Sigmoid colon (tissue), 6 donors: ENCODE measurements at regions not wholly inside any gene's neighbourhood (a gene's known extent, or its start where the extent isn't known, plus 50 kb on each side); places are given as distances from the start of the nearest gene placed in this dataset.
"Not testable (repeated sequence)": the region's sequence is repeated elsewhere in the genome, so short reads cannot be mapped to it uniquely, and the experiment has no call there.

Experiments used
- DNase-seq: peaks from one replicate; pipeline ENCODE4 v3.0.0-alpha.2; 2019
- H3K27ac ChIP-seq, 4 donors: fragments of 200-600 bp; sonication (generic); one replicate each; pipeline ENCODE4 v1.5.1; 2016 to 2019; ENCODE audit warnings: mild to moderate bottlenecking in 1 of 4
- H3K27me3 ChIP-seq, 3 donors: fragments of 200-600 bp; sonication (generic); one replicate each; pipeline ENCODE4 v1.5.1; 2019; ENCODE audit warnings: mild to moderate bottlenecking in 1 of 3
- H3K36me3 ChIP-seq, 4 donors: fragments of 200-600 bp; sonication (generic); one replicate each; pipeline ENCODE4 v1.5.1; 2016 to 2019
- H3K4me1 ChIP-seq, 4 donors: fragments of 200-600 bp; sonication (generic); one replicate each; pipeline ENCODE4 v1.5.1; 2017 to 2019
- H3K4me3 ChIP-seq, 4 donors: fragments of 200-600 bp; sonication (generic); one replicate each; pipeline ENCODE4 v1.5.1; 2017 to 2019; ENCODE audit warnings: mild to moderate bottlenecking in 2 of 4, moderate library complexity in 1 of 4
- H3K9me3 ChIP-seq, 4 donors: fragments of 200-600 bp in 3 of 4; sonication (generic) in 3 of 4; one replicate each; pipeline versions ENCODE4 v1.5.1 to v1.6.1; 2013 to 2019
- EP300 ChIP-seq, 4 donors: sonication (generic); formaldehyde crosslinking; IDR thresholded peaks; one replicate each; pipeline ENCODE4 v1.6.1; 2017; ENCODE audit warnings: antibody characterized with exemption in 4 of 4
- POLR2A ChIP-seq, 2 donors: fragments of 450-650 bp; IDR thresholded peaks; one replicate each; pipeline ENCODE4 v1.6.1; 2016; ENCODE audit warnings: antibody characterized with exemption in 2 of 2, mild to moderate bottlenecking in 2 of 2, moderate library complexity in 2 of 2
- POLR2AphosphoS5 ChIP-seq, 4 donors: sonication (generic); formaldehyde crosslinking; IDR thresholded peaks; one replicate each; pipeline ENCODE4 v1.6.1; 2017; ENCODE audit warnings: antibody characterized with exemption in 4 of 4
- WGBS, 2 donors: extraction: QIAGEN DNeasy Blood & Tissue Kit; methylation state at CpG; one replicate each; pipeline ENCODE4 v1.1.7; 2013; 5-methylcytosine and 5-hydroxymethylcytosine counted together
- intact Hi-C: fragments of 100-400 bp; cut with DNase I; formaldehyde crosslinking; loops from one replicate; pipeline ENCODE4 v1.15.1; 2023
- TF ChIP-seq, protein P1 (sequence below), 4 experiments: fragments of 450-650 bp in 3 of 4; fragments of 200-600 bp in 1 of 4; IDR thresholded peaks; one replicate each; pipeline ENCODE4 v1.5.1; 2016 to 2019; ENCODE audit warnings: antibody characterized with exemption in 4 of 4, mild to moderate bottlenecking in 3 of 4, moderate library complexity in 2 of 4
- donor health status: healthy with polysubstance abuse.
- donor health status: healthy.

- H3K4me1 ChIP-seq, result no peaks in the 10 kb centered on the region
- no peak overlapping the region for H3K27ac ChIP-seq
- H3K36me3 ChIP-seq, result no peaks in the 10 kb centered on the region
- no peak for DNase-seq
- H3K27me3 ChIP-seq, result no peaks in the 10 kb centered on the region
- 90 to 94% methylated on average over 9 of the region's 9 CpGs for WGBS, 2 donors
- H3K9me3 ChIP-seq, result peaks cover 0 to 14% (median 0%) of the 10 kb centered on the region in 4 donors
- no peak overlapping the region for H3K4me3 ChIP-seq
- TF ChIP-seq POLR2A (IDR thresholded peaks at IDR 0.05), result no peak
- TF ChIP-seq EP300 (IDR thresholded peaks at IDR 0.05), result no peak
- TF ChIP-seq, protein P1, sequence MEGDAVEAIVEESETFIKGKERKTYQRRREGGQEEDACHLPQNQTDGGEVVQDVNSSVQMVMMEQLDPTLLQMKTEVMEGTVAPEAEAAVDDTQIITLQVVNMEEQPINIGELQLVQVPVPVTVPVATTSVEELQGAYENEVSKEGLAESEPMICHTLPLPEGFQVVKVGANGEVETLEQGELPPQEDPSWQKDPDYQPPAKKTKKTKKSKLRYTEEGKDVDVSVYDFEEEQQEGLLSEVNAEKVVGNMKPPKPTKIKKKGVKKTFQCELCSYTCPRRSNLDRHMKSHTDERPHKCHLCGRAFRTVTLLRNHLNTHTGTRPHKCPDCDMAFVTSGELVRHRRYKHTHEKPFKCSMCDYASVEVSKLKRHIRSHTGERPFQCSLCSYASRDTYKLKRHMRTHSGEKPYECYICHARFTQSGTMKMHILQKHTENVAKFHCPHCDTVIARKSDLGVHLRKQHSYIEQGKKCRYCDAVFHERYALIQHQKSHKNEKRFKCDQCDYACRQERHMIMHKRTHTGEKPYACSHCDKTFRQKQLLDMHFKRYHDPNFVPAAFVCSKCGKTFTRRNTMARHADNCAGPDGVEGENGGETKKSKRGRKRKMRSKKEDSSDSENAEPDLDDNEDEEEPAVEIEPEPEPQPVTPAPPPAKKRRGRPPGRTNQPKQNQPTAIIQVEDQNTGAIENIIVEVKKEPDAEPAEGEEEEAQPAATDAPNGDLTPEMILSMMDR (IDR thresholded peaks at IDR 0.05), result no peak
- no peak for TF ChIP-seq POLR2AphosphoS5 (IDR thresholded peaks at IDR 0.05)
- intact Hi-C loops, result no loop called here
These were observed 574.7 kb downstream of the KCNJ18 start for GRCh38 chr17:22267019-22267418.

- H3K9me3 ChIP-seq, result peaks cover 0 to 14% (median 0%) of the 10 kb centered on the region in 4 donors
- no peak for DNase-seq
- no peak overlapping the region for H3K4me3 ChIP-seq
- no peaks in the 10 kb centered on the region for H3K27me3 ChIP-seq
- TF ChIP-seq POLR2A (IDR thresholded peaks at IDR 0.05), result no peak
- no peak for TF ChIP-seq EP300 (IDR thresholded peaks at IDR 0.05)
- TF ChIP-seq, protein P1 (IDR thresholded peaks at IDR 0.05), result no peak
- no peak for TF ChIP-seq POLR2AphosphoS5 (IDR thresholded peaks at IDR 0.05)
- intact Hi-C loops, result no loop called here
- H3K4me1 ChIP-seq, result no peaks in the 10 kb centered on the region
- no peaks in the 10 kb centered on the region for H3K36me3 ChIP-seq
- no peak overlapping the region for H3K27ac ChIP-seq
- 80 to 81% methylated on average over 25 of the region's 25 CpGs for WGBS, 2 donors
These were observed 576.0 kb downstream of the KCNJ18 start for GRCh38 chr17:22268214-22268911.

GRCh38 chr17:22268912-22269220 lies 576.5 kb downstream of the KCNJ18 start:
- WGBS, 2 donors, result 79% methylated on average over 13 of the region's 13 CpGs
- no peak overlapping the region for H3K27ac ChIP-seq
- DNase-seq, result no peak
- H3K36me3 ChIP-seq, result no peaks in the 10 kb centered on the region
- no peaks in the 10 kb centered on the region for H3K27me3 ChIP-seq
- peaks cover 0 to 19% (median 0%) of the 10 kb centered on the region in 4 donors for H3K9me3 ChIP-seq
- H3K4me3 ChIP-seq, result no peak overlapping the region
- no peaks in the 10 kb centered on the region for H3K4me1 ChIP-seq
- intact Hi-C loops, result no loop called here
- TF ChIP-seq POLR2AphosphoS5 (IDR thresholded peaks at IDR 0.05), result no peak
- TF ChIP-seq, protein P1 (IDR thresholded peaks at IDR 0.05), result no peak
- no peak for TF ChIP-seq POLR2A (IDR thresholded peaks at IDR 0.05)
- no peak for TF ChIP-seq EP300 (IDR thresholded peaks at IDR 0.05)

- H3K36me3 ChIP-seq, result no peaks in the 10 kb centered on the region
- no peak for DNase-seq
- H3K4me3 ChIP-seq, result no peak overlapping the region
- no peaks in the 10 kb centered on the region for H3K27me3 ChIP-seq
- no peak overlapping the region for H3K27ac ChIP-seq
- H3K9me3 ChIP-seq, result peaks cover 0 to 16% (median 0%) of the 10 kb centered on the region in 4 donors
- no peaks in the 10 kb centered on the region for H3K4me1 ChIP-seq
- no peak for TF ChIP-seq POLR2AphosphoS5 (IDR thresholded peaks at IDR 0.05)
- TF ChIP-seq POLR2A (IDR thresholded peaks at IDR 0.05), result no peak
- TF ChIP-seq, protein P1 (IDR thresholded peaks at IDR 0.05), result no peak
- no peak for TF ChIP-seq EP300 (IDR thresholded peaks at IDR 0.05)
- 57 to 66% methylated on average over 4 of the region's 4 CpGs for WGBS, 2 donors
- intact Hi-C loops, result no loop called here
These were observed 578.1 kb downstream of the KCNJ18 start for GRCh38 chr17:22270381-22270780.

- intact Hi-C loops, H3K27ac ChIP-seq, DNase-seq, H3K27me3 ChIP-seq, H3K4me3 ChIP-seq, H3K36me3 ChIP-seq, H3K4me1 ChIP-seq: not testable (repeated sequence)
- 70 to 77% methylated on average over 1 of the region's 1 CpG for WGBS, 2 donors
- peaks cover 0 to 14% (median 0%) of the 10 kb centered on the region in 4 donors for H3K9me3 ChIP-seq
These were observed 578.5 kb downstream of the KCNJ18 start for GRCh38 chr17:22270809-22271208.
